ENCODE measurements at regions not wholly inside any gene's neighbourhood (a gene's known extent, or its start where the extent isn't known, plus 50 kb on each side); places are given as distances from the start of the nearest gene placed in this dataset.

- TF ChIP-seq CTCF (IDR thresholded peaks at IDR 0.05), result no peak
- TF ChIP-seq POLR2A (IDR thresholded peaks at IDR 0.05), result no peak
Observed at GRCh38 chr11:92789761-92790160, 179.7 kb upstream of the MTNR1B start.
